CD4-positive, alpha-beta T cell treated with Interleukin-12 subunit alpha and Interleukin-12 subunit beta, for 1 hour (primary cell): ENCODE measurements at regions not wholly inside any gene's neighbourhood (a gene's known extent, or its start where the extent isn't known, plus 50 kb on each side); places are given as distances from the start of the nearest gene placed in this dataset.

Experiments used
- DNase-seq: peaks from one replicate; pipeline ENCODE4 v3.0.0-alpha.2; 2020

DNA sequence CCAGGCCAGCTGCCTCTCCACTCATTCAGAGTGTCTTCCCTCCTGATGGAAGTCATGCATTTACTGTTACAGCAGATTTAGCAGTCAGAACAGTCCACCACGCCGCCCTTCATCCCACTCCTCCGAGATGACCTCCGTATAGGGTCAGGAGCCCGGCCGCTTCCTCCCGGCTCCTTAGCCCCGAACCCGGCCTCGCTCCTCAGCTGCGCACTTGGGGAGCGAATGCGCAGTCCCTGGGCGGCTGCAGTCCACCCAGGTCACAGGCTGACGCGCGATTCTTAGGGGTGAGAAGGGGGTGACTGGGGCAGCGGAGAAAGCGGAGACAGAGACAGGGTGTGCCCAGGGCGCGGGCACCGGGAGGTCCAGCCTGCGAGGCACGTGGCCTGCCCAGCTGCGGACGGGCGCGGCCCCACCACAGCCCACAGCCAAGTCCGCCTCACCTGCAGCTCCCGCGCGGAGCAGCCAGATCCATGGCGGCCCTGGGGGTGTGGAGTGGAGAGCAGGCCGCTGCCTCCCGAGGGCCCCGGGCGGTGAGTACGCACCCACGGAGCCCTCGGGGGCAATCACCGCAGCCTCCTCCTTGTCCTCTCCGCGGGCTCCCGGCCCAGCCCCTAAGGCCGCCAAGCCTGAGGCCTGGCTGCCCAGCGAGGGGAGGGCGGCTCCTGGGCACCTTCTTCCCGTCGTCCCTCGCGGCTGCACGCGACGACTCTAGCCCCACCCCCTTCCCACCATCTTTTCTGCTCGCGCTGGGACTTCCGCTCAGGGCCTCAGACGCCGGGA lies 286.6 kb downstream of the BRD1 start:
- DNase-seq: no peak

DNA sequence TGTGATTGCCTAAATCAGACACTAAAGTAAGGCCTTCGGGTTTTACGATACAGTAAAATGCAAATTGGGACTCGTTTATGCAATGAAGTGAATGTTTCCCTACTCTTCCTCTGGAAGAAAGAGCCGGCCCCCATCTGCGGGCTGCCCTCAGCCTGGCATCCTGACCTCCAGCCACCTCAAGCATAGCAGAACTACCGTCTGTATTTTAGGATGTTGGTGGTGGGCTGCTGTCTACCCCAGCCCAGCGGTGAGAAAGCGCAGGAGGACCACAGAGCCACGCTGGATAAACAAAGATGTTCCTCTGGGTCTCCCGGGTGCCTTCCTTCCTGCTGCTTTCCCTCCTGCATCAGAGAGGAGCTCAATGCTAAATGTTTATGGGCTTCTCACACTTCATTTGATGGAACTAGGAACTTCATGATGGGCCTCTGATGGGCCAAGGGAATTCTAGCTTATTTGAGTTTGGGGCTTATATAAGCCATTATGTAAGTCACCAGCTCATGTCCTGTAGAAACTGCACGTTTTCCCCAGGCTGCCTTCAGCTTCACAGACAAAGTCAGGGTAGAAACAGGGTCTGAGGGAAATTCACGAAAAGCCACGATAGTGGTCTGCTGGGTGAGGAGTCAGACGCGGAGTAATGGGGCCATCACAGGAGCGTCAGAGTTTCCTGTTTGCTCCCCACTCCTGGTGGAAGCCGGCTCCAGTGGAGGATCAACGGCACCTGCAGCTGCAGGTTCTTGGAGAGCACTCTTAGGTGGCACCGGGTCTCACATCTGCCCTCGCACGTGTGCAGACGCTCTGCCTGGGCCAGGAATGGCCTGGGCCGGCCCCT lies 287.4 kb downstream of the BRD1 start:
- no peak for DNase-seq

DNA sequence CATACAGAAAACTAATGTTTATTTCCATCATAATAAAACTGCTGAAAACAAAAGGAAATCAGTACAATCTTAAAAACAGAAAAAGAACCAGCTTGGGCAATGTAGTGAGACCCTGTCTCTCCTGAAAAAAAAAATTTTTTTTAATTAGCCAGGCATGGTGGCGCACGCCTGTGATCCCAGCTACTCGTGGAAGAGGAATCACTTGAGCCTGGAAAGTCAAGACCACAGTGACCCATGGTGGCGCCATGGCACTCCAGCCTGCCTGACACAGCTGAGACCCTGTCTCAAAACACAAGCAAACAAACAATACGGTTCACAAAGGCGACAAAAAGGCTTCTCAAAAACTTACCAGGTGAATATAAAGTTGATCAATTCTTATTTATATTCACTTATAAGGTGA lies 289.7 kb downstream of the BRD1 start:
- DNase-seq: no peak

DNA sequence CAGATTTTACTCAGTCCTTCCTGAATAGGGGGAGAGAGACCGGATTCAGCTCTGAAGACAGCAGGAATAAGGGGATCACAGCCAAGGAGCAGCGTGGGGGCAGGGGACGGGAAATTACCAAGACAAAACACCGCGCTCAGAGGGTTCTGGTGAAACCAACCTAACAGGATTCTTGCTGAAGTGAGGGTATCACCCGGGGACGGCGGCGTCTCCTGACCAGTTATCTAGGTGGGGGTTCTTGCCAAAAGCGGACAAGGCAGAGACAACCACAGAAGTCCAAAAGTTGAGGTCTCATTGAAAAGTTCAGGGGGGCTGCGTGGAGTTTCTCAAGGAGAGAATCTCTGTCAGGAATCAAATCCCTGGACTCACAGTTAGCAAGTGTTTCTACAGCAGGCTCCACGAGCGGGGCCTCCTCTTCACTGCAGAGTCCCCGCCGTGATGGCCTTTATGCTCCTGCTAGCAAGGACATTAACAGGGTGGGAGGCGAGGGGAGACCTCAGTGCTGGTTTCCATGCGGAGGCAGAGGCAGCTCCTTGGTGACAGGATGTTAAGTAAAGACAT lies 291.0 kb downstream of the BRD1 start:
- no peak for DNase-seq

DNA sequence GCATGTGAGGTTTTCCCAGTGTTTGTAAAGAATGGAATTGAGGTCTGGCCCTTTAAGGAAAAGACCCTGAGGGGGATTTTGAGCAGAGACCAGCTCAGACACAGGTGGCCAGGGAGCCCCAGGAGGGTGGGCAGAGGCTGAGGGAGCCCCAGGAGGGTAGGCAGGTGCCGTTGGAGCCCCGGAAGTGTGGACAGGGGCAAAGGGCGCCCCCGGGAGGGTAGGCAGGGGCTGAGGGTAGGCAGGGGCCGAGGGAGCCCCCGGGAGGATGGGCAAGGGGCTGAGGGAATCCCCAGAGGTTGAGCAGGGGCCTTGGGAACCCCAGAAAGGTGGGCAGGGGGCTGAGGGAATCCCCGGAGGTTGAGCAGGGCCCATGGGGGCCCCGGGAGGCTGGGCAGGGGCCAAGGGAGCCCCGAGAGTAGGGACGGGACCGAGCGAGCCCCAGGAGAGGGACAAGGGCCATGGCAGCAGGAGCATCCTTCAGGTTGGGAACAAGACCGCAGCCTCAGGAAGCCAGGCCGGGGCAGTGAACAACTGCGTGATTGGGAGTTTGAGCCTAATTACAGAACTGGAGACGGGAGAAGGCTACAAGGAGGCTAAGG lies 292.0 kb downstream of the BRD1 start:
- no peak for DNase-seq

DNA sequence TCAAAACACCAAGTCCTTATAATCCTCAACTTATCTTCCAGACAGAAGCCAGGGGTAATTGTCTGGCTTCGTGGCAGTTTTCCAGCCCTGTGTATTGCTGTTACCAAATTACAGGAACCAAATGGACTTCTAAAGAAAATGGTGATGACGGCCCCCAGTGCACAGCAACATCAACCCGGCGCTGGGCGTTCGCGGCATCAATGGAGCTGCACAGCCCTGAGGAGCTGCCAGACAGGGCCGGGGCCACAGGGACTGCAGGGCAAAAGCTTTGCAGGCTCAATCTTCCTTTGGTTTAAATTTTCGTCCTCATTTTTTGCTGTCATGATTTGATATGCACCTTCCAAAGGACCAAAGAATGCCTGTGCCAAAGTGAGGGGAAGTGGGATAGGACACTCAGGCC lies 292.5 kb downstream of the BRD1 start:
- DNase-seq: no peak

DNA sequence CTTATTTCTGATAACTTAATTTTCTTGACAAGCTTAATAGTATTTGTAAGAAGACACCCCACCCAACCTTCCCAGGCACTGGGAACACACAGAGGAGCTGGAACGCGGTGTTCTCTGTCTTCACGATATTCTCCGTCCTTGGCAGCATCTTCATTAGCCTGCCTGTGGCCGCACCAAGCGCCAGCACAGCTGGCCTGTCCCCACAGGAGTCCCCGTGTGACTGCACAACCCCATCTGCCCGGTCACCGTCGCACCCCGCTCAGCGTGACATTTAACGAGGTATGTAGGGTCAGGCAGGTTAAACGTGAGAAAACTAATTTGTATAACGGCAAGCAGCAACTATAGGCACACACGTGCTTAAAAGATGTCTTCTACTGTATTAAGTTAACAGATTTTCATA lies 293.3 kb downstream of the BRD1 start:
- DNase-seq: no peak

DNA sequence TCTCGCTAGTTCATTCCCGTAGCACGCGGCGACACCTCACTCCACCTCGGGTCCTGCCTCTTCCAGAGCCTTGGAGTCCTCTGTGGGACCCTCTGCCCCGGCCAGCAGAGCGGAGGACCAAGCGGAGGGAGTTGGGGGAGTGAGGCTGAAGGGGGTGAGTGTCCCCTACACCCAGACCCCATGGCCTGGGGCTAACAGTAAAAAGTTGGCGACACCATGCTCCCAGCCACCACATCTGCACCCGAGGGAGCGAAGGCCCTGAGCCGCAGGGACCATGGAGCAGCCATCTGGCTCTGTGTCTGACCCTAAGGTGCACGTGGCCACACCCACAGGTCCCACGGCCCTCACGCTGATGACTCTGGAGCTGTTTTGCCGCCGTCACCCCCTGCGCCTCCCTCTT lies 293.8 kb downstream of the BRD1 start:
- DNase-seq: no peak

DNA sequence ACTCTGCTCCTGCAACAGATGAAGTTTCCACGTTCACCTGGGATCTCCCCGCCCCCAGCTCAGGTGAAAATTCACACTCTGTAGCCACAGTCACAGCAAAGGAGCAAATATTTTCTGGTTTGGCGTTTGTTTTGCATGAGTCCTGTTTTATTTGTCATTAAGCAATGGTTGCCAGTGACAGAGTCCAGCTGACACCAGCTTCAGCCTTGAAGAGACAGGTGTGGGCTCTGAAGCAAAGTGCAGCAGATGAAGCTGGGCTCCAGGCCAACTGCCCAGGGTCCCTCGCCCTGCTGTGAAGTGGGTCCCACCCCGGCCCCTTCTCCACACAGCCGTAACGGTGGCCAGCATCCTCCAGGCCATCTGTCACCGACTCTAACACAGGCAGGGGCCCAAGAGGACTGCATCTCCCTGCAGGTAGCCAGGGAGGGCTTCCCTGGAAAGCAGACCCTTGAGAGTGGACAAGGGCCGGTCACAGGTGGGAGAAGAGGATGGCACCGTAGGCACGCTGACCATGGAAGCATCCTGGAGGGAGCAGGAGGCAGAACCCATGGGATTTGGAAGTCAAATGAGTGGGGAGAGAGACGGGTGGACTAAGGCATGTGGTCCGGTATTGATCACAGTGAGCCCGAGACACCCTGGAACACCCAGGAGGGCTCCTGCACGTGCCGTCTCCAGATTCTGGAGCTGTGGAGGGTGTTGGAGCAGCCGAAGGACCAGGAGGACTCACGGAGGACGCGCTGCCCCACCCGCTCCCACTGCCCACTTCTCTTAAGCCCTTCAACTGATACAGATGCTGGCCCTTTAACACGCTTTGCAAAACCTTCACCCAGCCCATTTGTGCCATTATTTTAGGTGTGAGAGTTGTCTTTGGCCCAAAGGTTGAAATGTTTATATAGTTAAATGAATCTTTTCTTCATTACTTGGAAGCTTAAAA lies 294.5 kb downstream of the BRD1 start:
- DNase-seq: no peak

DNA sequence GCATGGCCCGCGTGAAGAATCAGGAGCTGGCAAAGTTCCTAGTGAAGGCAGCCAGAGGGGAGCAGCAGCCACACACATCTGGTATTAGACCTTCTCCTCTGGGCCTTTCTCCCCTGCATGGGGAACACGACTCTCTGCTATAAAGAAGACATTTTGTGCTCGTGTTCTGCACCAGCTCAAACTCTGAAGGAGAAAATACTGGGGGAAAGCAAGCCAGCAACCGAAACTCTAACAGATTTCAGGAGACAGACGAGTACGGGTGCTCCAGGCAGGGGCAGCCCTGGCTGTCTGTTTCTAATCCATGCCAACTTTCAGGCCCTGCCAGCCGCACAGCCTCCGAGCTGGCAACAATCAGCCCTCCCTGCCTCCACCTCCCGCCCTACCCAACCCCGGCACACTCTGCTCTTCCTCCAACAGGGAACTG lies 296.3 kb downstream of the BRD1 start:
- no peak for DNase-seq

DNA sequence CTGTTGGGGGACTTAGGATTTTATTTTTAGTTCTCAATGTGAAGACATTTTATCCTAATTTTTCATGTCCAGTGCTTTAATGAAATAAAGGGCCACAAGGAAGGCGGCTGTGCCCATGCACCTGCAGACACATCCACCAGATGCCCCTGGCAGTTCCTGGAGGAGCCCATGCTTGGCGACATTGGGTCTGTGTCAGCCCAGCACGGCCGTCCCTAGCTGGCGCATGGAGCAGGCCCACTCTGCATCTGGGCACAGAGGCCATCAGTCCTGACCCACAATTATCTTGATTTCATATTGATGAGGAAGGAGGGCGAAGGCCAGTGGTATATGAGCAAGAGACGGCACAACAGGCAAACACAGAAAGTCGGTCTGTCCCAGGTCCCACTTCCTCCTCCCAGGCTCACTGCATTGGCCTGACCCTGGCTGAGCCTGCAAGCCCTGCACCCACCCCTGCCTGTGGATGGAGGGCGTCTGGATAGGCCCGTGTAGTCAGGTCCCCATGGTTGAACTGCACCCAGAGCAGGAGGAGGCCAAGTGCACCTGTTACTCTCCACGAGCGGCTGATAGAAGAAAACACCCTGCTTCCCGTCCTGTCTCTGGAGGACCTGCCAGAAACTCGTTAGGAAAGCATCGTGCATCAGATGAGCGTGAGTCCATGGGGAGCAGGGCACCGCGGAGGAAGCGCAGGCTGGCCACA lies 296.9 kb downstream of the BRD1 start:
- no peak for DNase-seq

DNA sequence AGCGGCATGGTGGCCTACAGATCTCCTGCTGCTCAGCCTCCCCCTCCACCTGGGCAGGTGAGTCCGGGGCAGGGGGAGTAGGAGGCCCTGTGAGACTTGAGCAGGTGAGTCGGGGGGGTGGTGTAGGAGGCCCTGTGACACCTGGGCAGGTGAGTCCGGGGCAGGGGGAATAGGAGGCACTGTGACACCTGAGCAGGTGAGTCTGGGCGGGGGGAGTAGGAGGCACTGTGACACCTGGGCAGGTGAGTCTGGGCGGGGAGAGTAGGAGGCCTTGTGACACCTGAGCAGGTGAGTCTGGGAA lies 299.3 kb downstream of the BRD1 start:
- DNase-seq: no peak

DNA sequence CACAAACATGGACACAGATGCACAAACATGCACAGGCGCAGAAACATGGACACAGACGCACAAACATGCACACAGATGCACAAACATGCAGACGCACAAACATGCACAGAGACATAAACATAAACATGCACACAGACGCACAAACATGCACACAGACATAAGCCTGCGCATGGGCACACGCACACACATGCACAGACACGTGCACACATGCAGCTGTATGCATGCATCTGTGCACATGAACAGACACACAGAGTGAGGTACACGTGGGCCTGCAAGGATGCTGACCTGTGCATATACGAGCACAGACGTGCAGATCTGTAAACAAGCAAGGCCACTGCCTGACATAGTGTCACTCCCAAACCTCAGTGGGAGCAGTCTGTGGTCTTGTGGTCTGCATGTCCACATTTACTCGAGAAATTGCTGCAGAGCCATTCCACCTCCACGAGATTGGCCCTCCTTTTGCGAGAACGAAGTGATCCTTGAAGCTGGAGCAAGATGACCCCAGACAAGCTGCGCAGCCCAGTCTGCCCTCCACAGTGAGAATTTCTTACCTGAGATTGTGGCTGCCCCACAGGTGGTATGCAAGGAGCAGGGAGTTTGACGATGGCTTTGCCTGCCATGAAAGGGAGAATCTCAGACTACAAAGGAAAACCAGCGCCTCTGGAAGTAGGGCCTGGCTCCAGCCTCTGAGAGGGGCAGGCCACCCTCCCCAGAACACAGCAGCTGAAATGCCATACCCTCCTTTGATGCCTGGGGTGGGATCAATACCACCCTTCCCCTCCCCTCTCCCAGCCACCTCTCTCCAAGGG lies 299.9 kb downstream of the BRD1 start:
- DNase-seq: no peak

DNA sequence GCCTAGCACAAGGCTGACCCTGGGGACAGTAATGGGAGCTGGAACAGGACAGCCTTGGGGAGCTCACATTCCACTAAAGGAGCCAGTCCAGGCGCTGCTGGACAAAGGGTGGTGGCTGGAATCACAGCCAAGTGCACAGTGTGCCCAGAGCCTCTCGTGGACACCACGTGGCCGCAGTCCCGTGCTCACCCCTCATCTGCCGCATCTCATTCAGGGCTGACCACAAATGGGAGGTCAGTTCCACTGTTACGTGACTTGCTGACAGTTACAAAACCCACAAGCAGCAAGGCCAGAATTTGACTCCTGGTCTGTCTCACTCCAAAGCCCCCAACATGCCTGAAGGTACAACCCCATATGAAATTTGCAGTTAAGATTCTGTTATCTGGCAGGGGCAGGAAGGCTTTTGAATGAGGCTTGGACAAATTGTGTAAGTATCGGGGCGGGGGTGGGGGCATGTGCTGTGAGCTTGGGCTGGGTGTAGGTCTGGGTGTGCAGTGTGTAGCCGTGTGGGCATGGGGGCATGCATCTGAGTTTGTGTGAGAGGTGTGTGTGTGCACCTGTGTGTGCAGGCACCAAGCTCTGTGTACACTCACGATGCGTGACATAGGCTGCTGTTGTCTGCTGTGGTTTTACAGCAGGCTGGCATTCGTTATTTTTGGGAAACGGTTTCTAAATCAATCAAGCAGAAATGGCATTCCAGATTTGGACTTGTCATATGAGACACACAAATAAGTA lies 301.7 kb downstream of the BRD1 start:
- no peak for DNase-seq

DNA sequence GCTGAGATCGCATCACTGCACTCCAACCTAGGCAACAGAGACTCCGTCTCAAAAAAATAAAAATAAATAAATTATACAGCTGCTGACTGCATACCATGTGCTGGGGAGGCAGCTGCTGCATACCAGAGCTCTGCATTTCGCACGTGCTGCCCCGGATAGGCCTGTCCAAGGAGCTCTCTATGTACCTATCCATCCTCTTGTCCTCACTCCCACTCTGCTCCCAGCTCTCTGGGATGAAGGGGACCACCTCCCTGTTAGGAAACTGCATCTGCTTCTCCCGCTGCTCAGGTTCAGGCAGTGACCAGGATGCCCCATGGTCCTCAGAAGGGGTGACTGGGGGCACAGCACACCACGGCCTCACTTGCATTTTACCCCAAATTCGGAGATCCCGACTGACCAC lies 302.3 kb downstream of the BRD1 start:
- DNase-seq: no peak

DNA sequence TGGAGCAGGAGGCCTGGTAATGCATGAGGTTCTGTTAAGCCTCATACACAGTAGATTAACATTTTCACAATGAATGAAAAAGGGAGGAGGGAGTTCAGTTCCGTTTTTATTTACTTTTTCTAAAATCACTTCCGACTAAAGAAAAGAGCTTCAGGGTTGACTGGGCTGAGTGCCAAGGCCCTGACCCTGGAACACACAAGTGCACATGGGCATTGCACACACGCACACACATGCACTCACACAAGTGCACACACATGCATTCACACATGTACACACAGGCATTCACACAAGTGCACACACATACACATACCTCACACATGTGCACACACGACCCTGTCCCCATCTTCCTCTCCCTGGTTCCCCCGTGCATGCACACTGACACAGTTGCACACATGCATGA lies 303.3 kb downstream of the BRD1 start:
- no peak for DNase-seq

DNA sequence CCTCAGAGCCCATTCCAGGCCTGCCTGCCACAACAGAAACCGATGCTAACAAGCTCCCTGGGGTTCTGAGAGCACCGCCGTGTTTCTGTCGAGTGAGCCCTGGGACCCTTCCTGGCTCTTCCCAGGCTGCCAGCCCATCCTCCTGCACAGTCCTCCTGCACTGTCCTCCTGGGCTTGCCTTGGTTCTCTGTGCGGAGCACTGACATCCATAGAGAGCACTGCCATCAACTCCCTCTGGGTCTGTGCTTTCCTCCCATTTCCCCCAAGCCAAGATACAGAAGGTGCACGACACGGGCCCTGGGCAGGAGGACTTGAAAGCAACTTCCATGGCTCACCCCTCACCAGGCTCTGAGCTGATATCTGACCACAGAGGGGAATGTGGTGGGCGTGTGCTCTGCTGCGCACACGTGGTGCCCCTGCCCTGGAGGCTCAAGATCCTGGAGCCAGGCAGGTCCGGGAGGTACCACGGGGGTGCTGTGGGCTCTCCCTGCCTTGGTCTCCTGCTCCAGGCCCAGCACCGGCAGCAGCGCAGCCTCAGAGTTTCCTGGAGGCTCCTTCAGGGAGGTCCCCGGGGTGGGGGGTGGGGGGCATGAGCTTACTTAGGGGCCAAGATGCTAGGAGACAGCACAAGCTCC lies 304.2 kb downstream of the BRD1 start:
- no peak for DNase-seq

DNA sequence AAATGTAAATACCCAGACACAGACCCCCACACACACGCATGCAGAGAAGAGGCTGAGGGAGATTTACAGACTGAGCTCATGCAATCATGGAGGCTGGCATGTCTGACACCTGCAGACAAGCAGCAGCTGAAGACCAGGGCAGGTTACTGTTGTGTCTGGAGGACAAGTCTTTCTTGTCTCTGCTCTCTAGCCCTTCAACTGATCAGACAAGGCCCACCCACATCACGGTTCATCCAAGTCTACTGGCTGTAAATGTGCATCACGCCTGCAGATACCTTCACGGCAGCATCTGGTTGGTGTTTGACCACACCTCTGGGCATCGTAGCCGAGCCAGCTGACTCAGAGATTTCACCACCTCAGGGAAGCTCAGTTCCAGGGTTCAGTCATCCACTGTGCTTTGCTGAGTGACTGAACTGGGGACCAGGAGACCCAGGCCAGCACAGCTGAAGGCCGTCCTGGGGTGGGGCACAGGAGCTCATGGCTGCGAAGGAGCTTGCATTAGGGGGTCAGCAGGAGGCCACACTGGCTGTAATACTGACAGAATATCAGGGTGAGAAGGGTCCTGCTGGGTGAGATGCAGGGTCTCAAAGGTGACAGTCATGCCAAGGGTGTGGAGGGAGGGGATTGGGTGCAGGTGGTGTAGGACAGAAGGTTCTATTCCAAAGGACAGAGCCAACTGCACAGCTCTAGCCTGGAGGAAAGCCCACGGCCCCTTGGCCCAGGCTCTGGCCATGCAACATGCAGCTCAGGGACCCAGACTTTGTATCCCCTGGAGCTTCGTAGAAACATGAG lies 304.9 kb downstream of the BRD1 start:
- DNase-seq: no peak

DNA sequence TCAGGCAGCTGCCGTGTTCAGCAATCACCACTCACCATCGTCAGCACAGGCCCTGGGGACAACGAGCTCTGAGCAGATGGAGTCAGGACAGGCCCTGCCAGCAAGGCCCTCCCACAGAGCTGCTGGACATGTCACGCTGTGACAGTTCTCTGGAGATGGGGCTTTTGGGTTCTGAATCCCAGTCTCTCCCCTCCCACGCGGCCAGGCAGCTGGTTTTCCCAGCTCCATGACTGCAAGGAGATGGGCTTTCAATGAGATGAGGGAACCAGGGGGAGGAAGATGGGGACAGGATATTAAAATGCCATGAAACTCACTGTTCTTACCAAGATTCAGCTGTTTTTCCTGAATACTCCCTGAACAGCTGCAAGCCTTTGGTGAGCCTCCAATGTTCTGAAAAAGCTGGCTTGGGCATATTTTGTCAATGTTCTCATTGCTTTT lies 305.9 kb downstream of the BRD1 start:
- DNase-seq: no peak
